GM13977 (cell line): ENCODE measurements at regions not wholly inside any gene's neighbourhood (a gene's known extent, or its start where the extent isn't known, plus 50 kb on each side); places are given as distances from the start of the nearest gene placed in this dataset.

Source experiments
- DNase-seq: peaks from one replicate; pipeline ENCODE4 v3.0.0; 2012; ENCODE audit warnings: low spot score
- in situ Hi-C: fragments of 300-500 bp; cut with MboI; formaldehyde crosslinking; loops from one replicate; pipeline ENCODE4 v1.12.0; 2022; ENCODE audit warnings: low sequenced_read_pairs, low pct_unique_long_range_greater_than_20kb, mixed read lengths, inconsistent platforms; ENCODE audit not compliant: unreplicated experiment
- TF ChIP-seq, protein P1 (sequence below): IDR thresholded peaks from 2 replicates; pipeline ENCODE4 v1.5.1; 2012; ENCODE audit warnings: mild to moderate bottlenecking, control low read depth; ENCODE audit not compliant: insufficient read depth; ENCODE audit errors: extremely low read depth, missing control alignments

DNA sequence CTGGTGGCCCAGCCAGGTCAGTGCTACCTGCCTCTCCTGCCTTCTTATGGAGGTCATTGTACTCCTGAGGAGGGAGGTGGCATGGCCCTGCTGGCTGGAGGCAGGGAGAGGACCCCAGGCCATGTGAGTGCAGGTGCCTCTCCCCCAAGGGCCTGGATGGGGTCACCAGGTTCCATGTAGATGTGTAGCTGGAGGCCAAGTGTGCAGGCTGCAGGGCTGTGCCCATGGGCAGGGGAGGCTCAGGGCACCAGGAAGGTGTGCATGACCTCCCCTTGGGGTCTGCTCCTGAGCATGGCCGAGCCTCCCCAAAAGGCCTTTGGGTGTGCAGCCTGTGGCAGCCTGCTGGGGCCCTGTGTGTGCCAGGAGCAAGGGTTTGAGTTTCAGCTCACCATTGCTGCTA lies 128.1 kb upstream of the HDAC4 start:
- no peak for DNase-seq
- TF ChIP-seq, protein P1, sequence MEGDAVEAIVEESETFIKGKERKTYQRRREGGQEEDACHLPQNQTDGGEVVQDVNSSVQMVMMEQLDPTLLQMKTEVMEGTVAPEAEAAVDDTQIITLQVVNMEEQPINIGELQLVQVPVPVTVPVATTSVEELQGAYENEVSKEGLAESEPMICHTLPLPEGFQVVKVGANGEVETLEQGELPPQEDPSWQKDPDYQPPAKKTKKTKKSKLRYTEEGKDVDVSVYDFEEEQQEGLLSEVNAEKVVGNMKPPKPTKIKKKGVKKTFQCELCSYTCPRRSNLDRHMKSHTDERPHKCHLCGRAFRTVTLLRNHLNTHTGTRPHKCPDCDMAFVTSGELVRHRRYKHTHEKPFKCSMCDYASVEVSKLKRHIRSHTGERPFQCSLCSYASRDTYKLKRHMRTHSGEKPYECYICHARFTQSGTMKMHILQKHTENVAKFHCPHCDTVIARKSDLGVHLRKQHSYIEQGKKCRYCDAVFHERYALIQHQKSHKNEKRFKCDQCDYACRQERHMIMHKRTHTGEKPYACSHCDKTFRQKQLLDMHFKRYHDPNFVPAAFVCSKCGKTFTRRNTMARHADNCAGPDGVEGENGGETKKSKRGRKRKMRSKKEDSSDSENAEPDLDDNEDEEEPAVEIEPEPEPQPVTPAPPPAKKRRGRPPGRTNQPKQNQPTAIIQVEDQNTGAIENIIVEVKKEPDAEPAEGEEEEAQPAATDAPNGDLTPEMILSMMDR = no peak
- in situ Hi-C loops = no loop called here

DNA sequence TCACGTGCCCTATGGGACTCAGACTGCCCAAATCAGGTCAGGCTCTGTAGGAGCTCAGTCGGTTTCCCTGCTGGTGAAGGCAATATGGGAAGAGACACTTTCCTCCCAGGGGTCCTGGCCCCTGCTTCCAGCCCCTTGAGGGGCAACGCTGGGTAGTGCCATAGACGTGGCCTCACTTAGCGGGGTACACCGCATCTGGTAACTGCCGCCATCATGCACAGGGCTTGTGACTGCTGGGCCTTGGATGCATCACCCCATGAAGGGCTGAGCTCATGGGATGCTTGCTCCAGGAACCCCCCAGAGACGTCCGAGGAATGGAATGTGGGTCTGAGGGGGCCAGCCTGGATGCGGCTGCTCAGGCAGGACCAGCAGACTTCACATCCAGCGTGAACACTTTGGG lies 127.3 kb upstream of the HDAC4 start:
- no peak for DNase-seq
- in situ Hi-C loops = no loop called here
- TF ChIP-seq, protein P1 = no peak

DNA sequence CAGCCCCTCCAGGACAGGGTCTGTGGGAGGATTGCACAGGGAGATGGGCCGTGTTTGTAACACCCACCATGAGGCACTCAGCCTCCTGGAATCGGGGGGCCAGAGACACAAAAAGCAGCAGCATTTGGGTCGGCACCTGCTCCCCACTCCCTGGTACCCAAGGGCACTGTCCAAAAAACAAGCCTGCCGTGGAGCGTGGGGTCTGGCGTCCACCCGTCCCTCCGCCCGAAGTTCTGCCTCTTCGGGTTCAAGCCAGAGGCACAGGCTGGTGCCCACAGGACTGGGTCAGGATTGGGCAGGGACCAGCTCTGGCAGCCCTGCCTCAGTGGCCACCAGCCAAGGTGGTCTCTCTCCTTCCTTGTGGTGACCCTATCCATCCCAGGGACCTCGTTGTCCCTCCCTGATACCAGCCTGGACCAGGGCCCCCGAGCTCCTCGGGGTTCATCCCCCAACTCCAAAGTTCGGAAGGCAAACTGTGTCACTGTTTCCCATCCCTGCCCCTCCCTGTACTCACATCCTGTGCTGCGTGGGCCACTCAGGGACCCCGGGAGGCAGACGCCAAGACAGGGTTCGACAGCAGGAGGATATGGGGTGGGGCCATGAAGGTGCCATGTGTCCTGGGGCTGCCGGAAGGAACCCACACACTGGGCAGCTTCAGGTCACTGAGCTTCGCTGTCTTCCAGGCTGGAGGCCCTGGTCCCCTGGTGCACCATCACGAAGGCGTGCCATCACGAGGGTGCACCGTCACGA lies 126.0 kb upstream of the HDAC4 start:
- in situ Hi-C loops = no loop called here
- TF ChIP-seq, protein P1 = no peak
- DNase-seq = no peak

DNA sequence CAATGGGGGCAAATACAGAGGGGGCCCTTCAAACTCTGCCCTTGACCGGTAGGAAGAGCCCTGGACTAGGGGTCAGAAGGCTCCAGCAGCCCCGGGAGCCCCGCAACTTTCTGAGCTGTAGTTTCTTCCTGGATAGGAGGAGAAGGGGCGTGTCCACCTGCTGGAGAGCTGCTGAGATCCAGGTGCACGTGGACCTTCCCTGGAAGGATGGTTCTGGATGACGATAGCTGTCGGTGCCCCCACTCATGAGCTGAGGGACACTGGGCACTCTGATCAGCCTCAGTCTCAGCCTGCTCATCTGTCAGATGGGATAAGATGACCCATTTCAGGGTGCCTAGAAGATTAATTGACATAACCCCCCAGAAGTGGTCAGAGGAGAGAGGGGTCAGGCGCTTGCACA lies 125.2 kb upstream of the HDAC4 start:
- TF ChIP-seq, protein P1 = no peak
- in situ Hi-C loops = no loop called here
- no peak for DNase-seq

DNA sequence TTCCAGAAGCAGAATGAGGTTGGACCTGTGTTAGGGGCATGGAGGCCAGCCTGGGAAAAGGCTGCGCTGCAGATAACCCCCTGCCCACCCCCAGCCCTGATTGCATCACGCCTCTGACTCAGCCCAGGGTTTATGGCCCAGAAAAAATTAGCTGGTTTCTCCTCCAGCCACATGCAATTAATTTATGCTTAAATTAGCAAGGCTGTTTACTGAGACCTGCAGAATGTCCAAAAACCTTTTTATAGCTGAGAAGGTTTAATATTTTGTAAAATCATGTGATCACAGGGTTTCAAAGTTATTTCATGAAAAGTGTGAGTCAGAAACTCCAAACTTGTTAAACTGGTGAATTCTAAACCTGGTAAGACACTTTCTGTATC lies 123.1 kb upstream of the HDAC4 start:
- in situ Hi-C loops = no loop called here
- DNase-seq = no peak
- TF ChIP-seq, protein P1 = no peak

DNA sequence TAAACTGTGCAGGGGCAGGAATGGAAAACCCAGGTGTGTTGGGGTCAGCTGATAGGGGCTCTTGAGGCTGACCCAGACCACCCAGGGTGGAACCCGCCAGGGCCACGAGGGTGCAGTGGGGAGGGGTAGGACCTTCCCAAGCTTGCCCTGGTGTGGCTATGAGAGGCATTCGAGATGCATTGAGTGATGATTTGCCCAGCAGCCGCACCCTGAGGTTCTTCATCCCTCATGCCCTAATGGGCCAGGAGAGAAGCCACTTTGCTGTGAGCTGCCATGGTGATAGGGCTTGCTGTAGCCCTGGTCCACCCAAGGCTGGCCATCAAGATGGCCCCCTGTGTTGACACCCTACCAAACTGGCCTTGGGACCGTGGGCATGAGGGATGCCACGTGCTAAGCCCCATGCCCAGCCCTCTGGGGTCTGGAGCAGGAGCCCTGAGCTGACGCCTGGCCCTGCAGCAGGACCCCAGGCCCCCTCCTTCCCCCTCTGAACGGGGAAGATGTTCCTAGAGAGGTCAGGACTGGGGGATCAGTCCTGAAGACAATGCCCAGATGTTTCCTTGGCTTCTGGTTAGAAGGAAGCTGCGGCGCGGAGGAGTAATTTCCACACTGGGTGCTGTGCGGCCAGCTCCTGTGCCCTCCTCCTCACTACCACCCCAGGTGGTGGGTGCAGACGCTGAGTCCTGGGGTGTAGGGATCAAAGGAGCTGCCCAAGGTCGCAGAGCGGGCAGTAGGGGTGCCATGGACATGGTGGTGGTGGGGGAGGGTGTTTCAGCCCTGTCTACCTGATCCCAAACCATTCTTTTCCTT lies 122.5 kb upstream of the HDAC4 start:
- DNase-seq = no peak
- in situ Hi-C loops = no loop called here
- TF ChIP-seq, protein P1 = no peak
